Stomach (tissue), 4 donors: ENCODE measurements at regions not wholly inside any gene's neighbourhood (a gene's known extent, or its start where the extent isn't known, plus 50 kb on each side); places are given as distances from the start of the nearest gene placed in this dataset.

Source experiments
- EP300 ChIP-seq: sonication (generic); formaldehyde crosslinking; IDR thresholded peaks from one replicate; pipeline ENCODE4 v1.6.1; 2017; ENCODE audit warnings: antibody characterized with exemption
- POLR2A ChIP-seq, 4 donors: fragments of 450-650 bp; IDR thresholded peaks; one replicate each; pipeline ENCODE4 v1.6.1; 2016; ENCODE audit warnings: antibody characterized with exemption in 4 of 4, control low read depth in 2 of 4, mild to moderate bottlenecking in 1 of 4, moderate library complexity in 1 of 4
- POLR2AphosphoS5 ChIP-seq, 3 donors: sonication (generic); formaldehyde crosslinking; IDR thresholded peaks; one replicate each; pipeline ENCODE4 v1.6.1; 2016; ENCODE audit warnings: antibody characterized with exemption in 3 of 3
- TF ChIP-seq, protein P1 (sequence below), 7 experiments: fragments of 450-650 bp in 4 of 7; fragments of 200-600 bp in 3 of 7; sonication (generic) in 3 of 7; IDR thresholded peaks; one replicate each; pipeline ENCODE4 v1.5.1; 2016 to 2019; ENCODE audit warnings: antibody characterized with exemption in 7 of 7, control low read depth in 2 of 7, mild to moderate bottlenecking in 1 of 7

DNA sequence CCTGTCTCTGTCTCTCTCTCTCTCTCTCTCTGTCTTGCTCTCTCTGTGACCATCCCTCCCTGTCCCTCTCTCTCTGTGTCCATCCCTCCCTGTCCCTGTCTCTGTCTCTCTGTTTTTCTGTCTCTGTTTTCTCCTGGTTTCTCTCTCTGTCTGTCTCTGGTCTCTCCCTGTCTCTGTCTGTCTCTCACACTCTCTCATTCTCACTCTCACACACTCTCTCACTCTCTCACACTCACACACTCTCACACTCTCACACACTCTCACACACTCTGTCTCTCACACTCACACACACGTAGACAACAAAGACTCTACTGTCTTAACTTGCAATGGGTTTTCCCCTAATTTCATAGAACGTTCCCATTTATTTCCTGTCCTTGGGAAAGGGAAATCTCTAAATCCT, 299.5 kb downstream of the FOXL1 start:
- TF ChIP-seq, protein P1, sequence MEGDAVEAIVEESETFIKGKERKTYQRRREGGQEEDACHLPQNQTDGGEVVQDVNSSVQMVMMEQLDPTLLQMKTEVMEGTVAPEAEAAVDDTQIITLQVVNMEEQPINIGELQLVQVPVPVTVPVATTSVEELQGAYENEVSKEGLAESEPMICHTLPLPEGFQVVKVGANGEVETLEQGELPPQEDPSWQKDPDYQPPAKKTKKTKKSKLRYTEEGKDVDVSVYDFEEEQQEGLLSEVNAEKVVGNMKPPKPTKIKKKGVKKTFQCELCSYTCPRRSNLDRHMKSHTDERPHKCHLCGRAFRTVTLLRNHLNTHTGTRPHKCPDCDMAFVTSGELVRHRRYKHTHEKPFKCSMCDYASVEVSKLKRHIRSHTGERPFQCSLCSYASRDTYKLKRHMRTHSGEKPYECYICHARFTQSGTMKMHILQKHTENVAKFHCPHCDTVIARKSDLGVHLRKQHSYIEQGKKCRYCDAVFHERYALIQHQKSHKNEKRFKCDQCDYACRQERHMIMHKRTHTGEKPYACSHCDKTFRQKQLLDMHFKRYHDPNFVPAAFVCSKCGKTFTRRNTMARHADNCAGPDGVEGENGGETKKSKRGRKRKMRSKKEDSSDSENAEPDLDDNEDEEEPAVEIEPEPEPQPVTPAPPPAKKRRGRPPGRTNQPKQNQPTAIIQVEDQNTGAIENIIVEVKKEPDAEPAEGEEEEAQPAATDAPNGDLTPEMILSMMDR (IDR thresholded peaks at IDR 0.05) = no peak
- no peak for TF ChIP-seq POLR2A (IDR thresholded peaks at IDR 0.05)
- no peak for TF ChIP-seq EP300
- TF ChIP-seq POLR2AphosphoS5 (IDR thresholded peaks at IDR 0.05) = no peak
